HG03139 (cell line): ENCODE measurements at regions not wholly inside any gene's neighbourhood (a gene's known extent, or its start where the extent isn't known, plus 50 kb on each side); places are given as distances from the start of the nearest gene placed in this dataset.

Experiments used
- ATAC-seq: cut with Tn5 transposase; IDR thresholded peaks from one replicate; pipeline ENCODE4 v1.9.1; 2021; ENCODE audit not compliant: unreplicated experiment

- no peak for ATAC-seq
Measured at GRCh38 chr1:62917314-62917713, 133.4 kb downstream of the ATG4C start.

GRCh38 chr1:62917805-62918204 lies 133.9 kb downstream of the ATG4C start:
- ATAC-seq = no peak

GRCh38 chr1:62918700-62919099 lies 134.8 kb downstream of the ATG4C start:
- ATAC-seq = no peak

- no peak for ATAC-seq
Measured at GRCh38 chr1:62922006-62922405, 138.1 kb downstream of the ATG4C start.

GRCh38 chr1:62924983-62925790 lies 141.3 kb downstream of the ATG4C start:
- no peak for ATAC-seq

DNA sequence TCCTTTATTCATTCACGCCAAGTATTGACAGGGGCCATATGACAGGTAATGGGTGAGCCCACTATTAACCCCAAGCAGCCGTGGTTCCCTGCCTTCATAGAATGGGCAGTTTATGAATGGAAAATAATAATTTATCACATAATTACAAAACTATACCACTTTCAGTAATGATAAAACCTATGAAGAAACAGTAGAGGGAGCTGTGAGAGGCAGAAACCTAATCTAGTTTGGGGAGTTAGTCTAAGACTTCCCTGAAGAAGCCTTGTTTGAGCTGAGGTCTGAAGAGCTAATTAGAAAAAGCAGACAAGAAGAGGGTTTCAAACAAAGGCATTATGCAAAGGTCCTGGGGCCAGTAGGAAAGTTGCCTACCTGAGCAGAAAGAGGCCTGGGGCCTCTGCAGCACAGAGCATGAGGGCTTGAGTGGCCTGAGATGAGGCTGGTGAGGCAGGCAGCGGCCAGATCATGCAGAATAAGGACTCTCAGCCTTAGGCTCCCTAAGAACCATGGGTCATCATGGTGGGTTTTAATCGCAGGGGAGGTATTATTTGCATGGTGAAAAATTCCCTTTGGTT lies 142.8 kb downstream of the ATG4C start:
- ATAC-seq = no peak

DNA sequence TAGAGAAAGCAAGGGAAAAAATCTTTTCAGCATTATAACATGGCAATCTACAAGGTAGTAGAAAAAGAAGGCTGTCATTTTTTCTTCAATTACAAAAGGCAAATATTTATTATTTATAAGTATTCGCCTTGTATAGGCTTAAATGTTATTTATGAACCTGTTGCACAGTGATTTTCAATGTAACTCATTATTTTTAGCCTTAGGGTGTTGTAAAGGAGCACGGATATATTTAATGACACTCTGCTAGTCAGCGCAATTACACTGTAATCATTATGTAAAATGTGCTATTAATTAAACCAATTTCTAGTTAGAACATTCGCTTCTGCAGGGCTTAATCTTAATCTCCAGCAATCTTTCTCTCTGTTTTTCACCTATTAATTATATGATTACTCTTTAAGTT lies 145.0 kb downstream of the ATG4C start:
- ATAC-seq = no peak

DNA sequence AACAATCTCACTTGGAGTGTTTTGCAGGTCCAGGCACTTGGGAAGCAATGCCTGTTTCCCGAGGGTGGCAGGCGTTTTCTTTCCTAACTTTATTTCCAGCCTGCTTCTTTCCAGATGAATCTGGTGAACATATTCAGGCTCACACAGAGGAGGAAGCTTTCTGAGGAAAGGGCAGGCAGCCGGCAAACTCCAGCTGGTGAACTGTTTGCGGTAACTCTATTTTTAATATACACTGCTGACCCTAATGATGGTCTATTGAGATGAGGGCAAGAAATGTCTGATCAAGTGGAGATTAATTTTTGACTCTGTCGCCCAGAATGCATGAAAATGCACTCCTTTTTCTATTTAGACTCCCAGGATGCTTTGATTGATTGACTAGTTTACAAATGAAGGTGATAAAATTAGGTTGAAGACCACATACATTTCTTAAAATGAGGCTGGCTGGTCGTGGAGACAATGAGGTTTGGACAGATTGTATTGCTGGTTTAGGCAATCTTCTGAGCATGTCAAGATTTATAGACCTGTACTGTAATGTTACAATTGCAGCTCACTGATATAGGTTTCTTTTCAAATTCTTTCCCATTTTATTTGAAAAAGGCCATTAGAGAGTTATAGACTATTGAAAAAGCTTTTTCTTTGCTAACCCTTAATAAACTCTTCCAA lies 153.8 kb downstream of the ATG4C start:
- ATAC-seq = no peak

DNA sequence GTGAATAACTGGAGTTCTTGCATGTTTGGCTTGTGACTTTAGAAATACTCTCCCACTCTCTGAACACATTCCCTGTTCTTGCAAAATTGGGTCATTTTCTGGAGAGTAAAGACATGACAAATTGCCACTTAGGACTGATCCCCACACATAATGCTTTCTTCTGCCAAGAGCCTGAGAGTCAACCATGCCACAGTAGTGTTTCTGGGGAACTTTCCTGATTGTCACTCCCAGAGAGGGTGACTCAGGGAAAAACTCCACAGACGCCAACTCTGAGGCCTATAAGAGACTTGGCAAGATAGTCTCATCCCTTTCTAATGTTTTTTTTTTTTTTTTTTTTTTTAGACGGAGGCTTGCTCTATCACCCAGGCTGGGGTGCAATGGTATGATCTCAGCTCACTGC lies 157.8 kb downstream of the ATG4C start:
- no peak for ATAC-seq

DNA sequence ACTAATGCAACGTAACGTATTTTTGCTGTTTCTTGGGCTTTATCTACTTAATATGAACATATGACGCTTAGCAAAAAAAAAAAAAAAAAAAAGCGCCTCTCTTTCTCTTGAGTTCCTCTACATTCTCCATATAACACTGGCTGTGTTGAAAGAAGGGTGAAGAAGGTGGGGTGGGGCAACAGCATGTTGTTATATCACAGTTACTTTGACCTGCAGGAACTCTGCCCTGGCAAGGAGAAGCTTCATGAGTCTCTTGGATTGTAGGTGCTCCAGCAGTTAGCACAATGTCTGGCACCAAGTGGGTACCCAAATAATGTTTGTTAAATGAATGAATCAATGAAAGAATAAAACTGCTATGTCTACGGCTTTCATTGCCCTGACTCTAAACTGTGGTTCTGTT lies 162.6 kb downstream of the ATG4C start:
- no peak for ATAC-seq

DNA sequence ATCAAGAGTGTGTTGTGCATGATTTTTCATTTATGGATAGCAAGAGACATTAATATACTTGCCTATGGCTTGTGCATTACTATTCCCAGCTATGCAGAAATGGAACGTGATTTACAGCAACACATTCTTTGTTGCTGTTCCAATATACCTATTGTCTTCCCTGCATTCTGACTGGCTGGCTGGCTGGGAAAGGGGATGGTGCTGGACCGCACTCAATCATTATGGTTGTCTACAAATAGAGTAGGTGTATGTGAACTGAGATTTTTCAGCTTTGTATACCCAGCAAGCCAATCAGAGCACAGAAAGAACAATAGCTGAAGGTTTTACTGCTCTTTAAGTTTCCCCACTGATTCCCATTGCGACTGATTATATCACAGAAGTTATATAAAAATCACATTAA lies 167.5 kb downstream of the ATG4C start:
- no peak for ATAC-seq

DNA sequence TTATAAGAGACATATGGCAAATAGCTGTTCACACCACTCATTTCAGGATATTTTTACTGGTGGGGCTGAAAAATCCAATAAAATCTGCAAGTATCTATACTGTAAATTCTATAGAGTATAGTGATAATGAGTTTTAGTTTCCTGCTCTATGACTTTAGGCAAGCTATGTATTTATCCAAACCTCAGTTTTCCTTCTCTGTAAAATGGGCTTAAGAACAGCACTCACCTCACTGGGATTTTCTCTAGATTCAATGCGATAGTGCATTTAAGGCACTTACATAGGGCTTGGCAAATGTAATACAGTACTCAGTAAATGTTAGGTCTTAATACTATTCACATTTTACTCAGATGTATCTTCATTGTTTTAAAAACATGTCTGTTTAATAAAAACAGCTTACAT lies 168.7 kb downstream of the ATG4C start:
- ATAC-seq = no peak

GRCh38 chr1:62953633-62954032 lies 169.7 kb downstream of the ATG4C start:
- ATAC-seq = no peak

DNA sequence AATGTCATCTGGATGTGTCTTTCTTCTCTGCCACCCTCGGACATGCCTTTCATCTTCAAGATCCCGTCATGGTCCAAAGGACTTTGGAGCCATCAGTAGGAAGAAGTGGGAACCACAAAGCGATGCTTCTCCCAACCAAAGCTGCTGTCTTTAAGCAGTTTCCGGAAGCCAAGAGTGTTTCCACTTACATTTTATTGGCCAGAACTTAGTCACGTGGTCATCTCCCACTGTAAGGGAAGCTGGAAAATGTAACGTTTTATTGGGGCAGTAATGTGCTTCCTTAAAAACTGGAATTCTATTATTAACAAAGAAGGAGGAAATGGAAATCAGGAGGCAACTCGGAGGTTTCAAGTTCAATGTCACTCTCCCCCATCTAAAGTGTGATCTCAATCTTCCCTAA lies 170.8 kb downstream of the ATG4C start:
- no peak for ATAC-seq

DNA sequence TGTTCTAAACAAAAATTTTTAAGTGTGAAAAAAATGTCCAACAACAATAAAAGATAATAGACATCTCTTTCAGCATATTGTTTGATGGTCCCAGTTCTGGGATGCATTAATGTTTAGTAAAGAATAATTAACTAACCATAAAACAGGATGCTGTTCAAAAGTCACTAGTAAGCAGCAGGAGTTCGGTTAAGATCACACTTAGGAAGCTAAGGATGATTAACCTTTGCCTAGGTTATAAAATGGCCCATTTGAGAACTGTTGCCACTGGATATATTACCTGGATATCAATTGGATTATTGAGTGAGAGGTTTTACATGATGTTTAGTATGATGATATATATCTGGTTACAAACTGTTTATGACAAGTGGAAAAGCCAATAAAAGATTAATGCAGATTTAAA lies 171.7 kb downstream of the ATG4C start:
- ATAC-seq = no peak

DNA sequence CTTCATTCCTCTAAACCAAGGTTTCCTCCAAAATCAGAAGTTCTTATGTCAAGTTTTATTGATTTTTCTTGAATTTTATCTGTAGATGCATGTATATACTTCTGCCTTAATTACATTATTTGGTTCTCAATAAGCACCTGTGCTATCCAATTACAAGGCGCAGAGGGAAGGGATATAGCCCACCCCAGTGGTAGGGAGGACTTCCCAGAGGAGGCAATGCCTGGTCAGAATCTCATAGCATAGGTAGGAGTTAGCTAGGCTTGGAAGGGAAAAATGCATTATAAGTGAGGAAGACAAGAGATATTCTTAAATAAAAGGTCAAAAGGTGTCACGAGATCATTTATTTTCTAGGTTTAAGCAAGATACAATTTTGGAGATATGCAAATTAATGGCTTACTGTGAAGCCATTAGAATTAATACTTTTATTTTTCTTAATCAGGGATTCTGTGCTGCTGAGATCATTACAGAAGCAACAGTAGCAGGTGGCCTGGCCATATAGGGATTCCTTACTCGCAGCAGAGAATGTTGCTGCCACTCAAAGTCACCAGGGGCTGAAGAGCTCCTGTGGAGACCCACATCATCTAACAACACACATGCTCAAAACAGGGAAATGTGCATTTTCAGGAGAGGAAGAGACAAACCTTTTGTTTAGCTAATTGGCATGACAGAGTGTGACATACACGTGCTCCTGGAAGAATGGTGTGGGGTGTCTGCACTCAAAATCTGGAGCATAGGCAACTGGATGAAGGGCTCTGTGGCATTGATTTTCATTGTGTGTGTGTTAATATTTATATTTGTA lies 178.3 kb downstream of the ATG4C start:
- ATAC-seq = no peak

- peak; percentile 73 for ATAC-seq
Measured at GRCh38 chr1:62962901-62963776, 179.2 kb downstream of the ATG4C start.

DNA sequence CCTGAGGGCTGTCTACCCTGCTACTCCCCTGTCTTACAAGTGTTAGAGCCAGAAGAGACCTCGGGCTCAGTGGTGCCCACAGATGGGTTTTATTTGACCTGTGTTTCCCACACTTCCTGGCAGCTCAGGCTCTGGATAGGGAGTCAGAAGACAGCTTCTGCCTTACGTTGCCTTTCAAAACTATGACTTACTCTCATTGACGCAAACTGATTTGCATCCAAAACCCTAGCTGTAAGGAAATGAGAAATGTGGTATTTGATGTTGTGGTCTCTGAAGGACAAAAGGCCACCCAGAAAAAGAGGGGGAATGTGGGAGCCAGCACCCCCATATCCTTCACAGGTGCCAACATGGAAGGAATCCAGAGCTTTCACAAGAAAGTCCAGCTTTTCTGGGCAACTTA lies 180.2 kb downstream of the ATG4C start:
- ATAC-seq = no peak

- ATAC-seq = no peak
Measured at GRCh38 chr1:62967031-62967430, 183.1 kb downstream of the ATG4C start.

- no peak for ATAC-seq
Measured at GRCh38 chr1:62977366-62977765, 193.4 kb downstream of the ATG4C start.

GRCh38 chr1:62978741-62979140 lies 194.8 kb downstream of the ATG4C start:
- ATAC-seq = no peak
